GM12801 (cell line): ENCODE measurements at regions not wholly inside any gene's neighbourhood (a gene's known extent, or its start where the extent isn't known, plus 50 kb on each side); places are given as distances from the start of the nearest gene placed in this dataset.

Source experiments
- CTCF ChIP-seq: IDR thresholded peaks from one replicate; pipeline ENCODE4 v1.5.1; 2011; ENCODE audit warnings: control low read depth; ENCODE audit not compliant: insufficient read length; ENCODE audit errors: extremely low read depth

GRCh38 chr12:69112616-69113015, 126.8 kb upstream of the CPSF6 start:
- no peak for TF ChIP-seq CTCF

GRCh38 chr12:69115099-69115498, 124.3 kb upstream of the CPSF6 start:
- TF ChIP-seq CTCF = no peak

- no peak for TF ChIP-seq CTCF
Measured at GRCh38 chr12:69115951-69116350, 123.4 kb upstream of the CPSF6 start.

- TF ChIP-seq CTCF = no peak
Measured at GRCh38 chr12:69117566-69118266, 121.7 kb upstream of the CPSF6 start.

GRCh38 chr12:69118516-69118915, 120.9 kb upstream of the CPSF6 start:
- no peak for TF ChIP-seq CTCF

- no peak for TF ChIP-seq CTCF
Measured at GRCh38 chr12:69119770-69120169, 119.6 kb upstream of the CPSF6 start.

GRCh38 chr12:69120354-69120753, 119.0 kb upstream of the CPSF6 start:
- TF ChIP-seq CTCF = no peak
